ENCODE measurements at regions not wholly inside any gene's neighbourhood (a gene's known extent, or its start where the extent isn't known, plus 50 kb on each side); places are given as distances from the start of the nearest gene placed in this dataset.

- DNase-seq = no peak
These were observed 614.1 kb upstream of the CDH9 start for GRCh38 chr5:27652505-27652904.

DNA sequence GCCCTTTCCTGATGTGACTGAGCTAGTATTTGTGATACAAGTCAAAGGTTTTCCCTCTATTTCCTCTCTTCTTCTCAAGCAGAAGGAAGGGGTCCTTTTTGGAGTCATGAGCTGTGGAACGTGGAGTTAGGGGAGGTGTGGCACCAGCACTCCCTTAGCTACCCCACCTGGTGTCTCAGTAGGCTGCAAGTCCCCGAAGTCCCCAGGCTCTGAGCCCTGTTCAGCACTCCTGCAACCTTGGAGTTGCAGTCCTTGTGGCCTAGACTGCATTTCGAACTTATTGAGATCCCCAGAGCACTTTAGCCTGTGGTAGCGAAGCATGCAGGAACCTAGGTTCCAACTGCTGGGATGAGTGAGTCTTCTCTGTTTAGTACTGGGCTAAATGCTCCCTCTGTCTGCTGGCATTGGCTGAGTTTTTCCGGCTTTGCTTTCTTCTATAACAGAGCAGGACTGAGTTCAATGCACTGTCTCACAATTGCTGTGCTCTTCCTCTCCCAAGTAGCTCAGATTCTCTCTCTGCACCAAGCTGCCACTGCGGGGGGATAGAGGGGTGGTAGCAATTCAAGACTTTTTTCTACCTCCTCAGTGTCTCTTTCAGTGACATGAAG is 600.7 kb upstream of the CDH9 start:
- no peak for DNase-seq

- no peak for DNase-seq
These were observed 581.6 kb upstream of the CDH9 start for GRCh38 chr5:27619982-27620381.

DNA sequence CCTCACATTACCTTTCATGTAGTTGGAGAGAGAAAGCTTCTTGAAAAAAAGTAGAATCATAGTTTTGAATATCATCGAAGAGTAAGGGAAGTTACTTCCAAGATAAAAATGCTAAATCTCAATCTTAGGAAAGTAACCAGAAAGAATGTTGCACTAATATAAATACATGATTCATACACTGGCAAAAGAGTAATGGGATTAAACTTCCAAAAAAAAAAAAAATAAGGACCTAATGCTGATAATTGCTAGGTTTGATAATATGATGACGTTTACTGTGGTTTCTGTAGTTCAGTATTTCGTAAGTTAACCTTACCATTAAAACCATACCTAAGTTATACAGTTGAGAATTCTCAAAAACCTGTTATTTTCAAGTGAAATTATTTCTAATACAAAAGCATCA is 573.8 kb upstream of the CDH9 start:
- no peak for DNase-seq

DNA sequence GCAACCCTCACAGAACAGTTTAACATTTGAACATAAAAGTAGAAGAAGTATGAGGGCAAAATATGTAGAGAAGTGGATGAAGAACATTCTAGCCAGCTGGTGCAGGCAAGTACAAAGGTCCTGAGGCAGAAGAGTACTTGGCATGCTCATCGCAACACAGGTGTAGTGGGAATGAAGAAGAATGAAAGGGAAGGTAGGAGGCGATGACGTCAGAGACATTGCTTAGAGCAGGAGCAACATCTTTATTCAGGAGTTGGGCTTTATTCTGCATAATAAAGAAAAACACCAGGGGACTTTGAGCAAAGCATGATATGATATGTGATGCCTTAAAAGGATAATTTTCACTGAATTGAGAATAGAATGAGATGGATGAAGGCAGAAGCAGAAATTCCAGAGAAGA is 570.6 kb upstream of the CDH9 start:
- no peak for DNase-seq

DNA sequence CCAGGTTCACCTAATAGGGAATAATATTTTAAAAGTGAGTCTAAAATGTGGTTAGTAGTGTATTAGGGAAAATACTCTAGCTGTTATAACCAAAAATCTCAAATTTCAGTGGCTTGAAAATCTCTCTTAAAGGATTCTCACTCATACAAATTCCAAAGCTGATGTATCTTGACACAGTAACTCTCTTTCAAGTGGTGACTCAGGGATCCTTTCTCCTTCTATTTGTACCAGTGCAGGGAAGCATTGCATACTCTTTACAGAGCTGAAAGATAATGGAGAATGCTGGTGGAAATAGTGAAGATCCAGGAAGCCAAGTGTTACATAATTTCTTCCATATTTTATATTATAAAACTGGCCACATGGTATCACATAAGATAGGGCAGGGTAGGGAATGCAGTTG is 560.2 kb upstream of the CDH9 start:
- DNase-seq = no peak

DNA sequence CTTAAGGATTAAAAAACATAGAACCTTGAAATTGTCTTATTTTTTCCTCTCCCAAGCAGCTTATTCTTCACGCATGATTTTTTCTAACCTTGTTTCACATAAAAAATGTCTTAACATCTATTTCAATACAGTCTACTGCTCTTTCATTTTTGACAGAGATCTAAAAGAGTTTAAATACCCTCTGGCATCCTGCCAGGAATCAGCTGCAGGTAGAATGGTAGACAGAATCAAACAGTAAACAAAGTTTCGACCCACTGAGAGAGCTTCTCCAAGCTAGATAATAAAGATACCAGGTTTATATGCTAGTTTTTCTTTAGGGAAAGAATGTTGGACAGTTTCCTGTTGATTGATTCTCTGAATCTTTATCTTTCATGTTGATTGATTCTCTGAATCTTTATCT is 555.8 kb upstream of the CDH9 start:
- DNase-seq = no peak

DNA sequence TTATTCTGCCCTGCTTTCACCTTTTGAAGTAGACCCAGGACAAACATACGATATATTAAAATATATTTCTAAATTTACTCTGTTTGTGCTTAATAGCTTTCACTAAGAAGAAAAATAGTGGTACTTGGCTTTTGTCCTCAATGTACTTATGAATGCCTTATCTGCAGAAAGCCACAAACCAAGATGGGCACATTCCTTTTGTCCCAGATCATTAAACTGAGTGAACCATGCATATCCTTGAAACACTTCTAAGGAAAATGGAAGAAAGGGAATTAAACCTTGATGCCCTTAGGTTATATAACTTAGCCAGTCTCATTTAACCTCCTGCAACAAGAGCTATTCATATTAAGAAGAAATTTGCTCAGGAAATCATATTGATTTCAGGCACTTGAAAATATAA is 553.8 kb upstream of the CDH9 start:
- no peak for DNase-seq

- DNase-seq = no peak
These were observed 552.1 kb upstream of the CDH9 start for GRCh38 chr5:27590503-27590902.

- no peak for DNase-seq
These were observed 539.9 kb upstream of the CDH9 start for GRCh38 chr5:27578279-27578678.

GRCh38 chr5:27571681-27572080 is 533.3 kb upstream of the CDH9 start:
- no peak for DNase-seq

- no peak for DNase-seq
These were observed 530.4 kb upstream of the CDH9 start for GRCh38 chr5:27568811-27569210.

GRCh38 chr5:27561408-27561807 is 523.0 kb upstream of the CDH9 start:
- DNase-seq = no peak

DNA sequence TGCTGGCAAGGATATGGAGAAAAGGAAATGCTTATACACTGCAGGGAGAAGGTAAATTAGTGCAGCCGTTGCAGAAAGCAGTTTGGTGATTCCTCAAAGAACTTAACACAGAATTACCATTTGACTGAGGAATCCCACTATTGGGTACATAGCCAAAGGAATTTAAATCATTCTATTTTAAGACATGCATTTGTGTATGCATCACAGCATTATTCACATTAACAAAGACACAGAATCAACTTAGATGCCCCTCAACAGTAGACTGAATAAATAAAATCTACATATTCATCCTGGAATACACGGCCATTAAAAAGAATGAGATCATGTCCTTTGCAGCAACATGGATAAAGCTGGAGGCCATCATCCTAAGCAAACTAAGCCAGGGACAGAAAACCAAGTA is 510.1 kb upstream of the CDH9 start:
- no peak for DNase-seq

- no peak for DNase-seq
These were observed 496.7 kb upstream of the CDH9 start for GRCh38 chr5:27535031-27535557.

- DNase-seq = no peak
These were observed 493.9 kb upstream of the CDH9 start for GRCh38 chr5:27532305-27532704.

DNA sequence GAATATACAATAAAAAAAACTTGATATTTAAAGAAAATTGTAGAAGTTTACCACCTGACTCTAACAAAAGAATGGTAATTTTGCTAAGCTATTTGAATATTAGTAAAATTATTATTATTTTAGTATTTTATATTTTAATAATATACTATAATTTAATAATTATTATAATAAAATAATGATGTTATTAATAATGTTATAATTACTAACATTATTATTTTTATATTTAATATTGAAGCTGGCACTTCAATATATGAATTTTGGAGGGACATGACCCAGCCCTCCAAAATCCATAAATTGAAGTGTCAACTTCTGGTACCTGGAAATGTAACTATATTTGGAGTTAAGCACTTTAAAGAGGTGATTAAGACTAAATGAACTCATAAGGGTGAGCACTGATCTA is 486.1 kb upstream of the CDH9 start:
- DNase-seq = no peak

DNA sequence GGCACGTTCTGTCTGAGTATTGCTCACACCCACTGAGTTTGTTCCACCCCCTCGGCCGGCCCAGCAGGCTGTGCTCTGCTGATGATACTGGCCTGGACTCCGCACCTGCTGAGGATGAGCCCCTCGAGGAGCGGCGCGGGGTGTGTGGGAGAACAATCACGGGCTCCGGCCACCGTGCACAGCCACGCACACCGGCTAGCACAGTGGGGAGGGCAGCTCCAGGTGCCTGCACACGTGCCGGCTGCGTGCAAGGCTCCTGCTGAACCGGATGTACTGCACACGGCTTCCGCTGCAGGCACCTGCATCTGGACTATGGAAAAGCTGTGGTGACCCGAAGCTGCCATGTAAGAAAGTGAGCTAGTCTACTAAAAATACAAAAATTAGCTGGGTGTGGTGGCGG is 485.2 kb upstream of the CDH9 start:
- no peak for DNase-seq

DNA sequence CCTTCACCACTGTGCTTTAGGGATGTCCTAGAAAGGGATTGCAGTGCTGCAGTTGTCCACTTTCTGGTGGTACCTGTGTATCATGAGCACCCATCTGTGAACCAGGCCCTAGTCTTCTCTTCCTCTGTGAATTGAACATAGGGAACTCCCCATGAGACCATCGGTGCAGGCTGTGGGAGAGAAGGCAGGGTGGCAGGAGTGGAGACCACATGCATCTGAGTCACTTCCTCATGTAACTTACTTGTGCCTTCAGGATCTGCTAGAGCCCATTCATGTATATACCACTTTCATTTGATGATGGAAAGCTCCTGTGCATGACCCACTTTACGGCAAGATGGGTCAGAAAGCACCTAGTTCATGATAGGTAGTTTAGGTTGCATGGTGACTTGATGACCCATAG is 478.1 kb upstream of the CDH9 start:
- no peak for DNase-seq

DNA sequence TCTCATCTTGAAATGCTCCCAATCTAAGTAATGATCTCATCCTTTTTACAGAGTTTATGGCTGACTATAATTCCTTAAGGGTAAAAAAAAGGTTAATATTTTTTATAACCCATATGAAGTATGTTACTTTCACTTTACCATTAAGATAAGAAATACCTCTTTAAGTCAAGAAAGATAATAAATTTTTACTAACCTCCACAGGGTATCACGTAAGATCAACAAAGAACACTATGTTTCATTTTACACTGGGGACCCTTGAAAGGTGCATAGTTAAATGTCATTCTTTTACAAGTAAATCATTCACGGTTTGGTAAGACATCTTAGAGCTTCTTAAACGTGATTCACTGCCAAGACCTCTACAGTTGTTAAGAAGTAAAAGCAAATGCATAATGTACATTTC is 472.7 kb upstream of the CDH9 start:
- DNase-seq = no peak

GRCh38 chr5:27503813-27504212 is 465.4 kb upstream of the CDH9 start:
- no peak for DNase-seq

- DNase-seq = no peak
These were observed 463.9 kb upstream of the CDH9 start for GRCh38 chr5:27502236-27502635.

DNA sequence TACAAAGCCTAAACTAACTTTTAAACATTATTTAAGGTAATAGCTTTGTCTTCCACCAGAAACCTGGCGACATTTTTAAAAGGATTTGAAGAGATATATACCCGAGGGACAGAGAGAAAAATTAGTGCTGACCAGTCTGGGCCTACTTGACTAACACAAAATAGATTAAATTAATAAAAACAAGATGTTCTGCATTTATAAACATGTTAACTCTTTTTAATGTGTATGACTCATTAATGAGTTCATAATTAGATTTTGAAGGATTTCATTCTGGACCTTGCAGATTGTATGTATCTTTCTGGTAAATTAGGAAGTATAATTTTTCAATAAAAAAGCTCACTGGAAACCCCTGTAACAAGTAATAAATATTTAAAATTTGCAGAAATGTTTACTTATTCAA is 459.1 kb upstream of the CDH9 start:
- no peak for DNase-seq

DNA sequence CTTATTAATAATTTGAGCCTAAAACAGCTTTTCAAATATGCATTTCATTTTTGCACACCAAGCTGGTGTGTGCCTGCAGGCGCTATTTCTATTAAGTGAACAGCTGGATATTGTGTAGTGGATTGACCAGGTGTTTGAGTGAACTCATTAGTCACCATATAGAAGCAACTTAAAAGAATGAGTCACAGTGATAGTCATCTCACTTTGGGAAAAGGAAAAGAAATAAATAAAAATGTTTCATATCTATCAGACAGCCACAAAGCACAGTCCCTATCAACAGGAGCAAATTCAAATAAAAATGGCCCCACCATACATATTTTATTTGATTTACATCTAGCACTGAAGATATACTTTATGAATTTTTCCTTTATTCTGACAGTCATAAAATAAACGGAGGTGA is 456.5 kb upstream of the CDH9 start:
- DNase-seq = no peak

GRCh38 chr5:27491746-27492439 is 453.5 kb upstream of the CDH9 start:
- DNase-seq = no peak
